ENCODE measurements at regions not wholly inside any gene's neighbourhood (a gene's known extent, or its start where the extent isn't known, plus 50 kb on each side); places are given as distances from the start of the nearest gene placed in this dataset.

GRCh38 chr2:217693363-217693762 is 309.4 kb downstream of the TNS1 start:
- TF ChIP-seq, protein P1, sequence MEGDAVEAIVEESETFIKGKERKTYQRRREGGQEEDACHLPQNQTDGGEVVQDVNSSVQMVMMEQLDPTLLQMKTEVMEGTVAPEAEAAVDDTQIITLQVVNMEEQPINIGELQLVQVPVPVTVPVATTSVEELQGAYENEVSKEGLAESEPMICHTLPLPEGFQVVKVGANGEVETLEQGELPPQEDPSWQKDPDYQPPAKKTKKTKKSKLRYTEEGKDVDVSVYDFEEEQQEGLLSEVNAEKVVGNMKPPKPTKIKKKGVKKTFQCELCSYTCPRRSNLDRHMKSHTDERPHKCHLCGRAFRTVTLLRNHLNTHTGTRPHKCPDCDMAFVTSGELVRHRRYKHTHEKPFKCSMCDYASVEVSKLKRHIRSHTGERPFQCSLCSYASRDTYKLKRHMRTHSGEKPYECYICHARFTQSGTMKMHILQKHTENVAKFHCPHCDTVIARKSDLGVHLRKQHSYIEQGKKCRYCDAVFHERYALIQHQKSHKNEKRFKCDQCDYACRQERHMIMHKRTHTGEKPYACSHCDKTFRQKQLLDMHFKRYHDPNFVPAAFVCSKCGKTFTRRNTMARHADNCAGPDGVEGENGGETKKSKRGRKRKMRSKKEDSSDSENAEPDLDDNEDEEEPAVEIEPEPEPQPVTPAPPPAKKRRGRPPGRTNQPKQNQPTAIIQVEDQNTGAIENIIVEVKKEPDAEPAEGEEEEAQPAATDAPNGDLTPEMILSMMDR (IDR thresholded peaks at IDR 0.05) = no peak
- TF ChIP-seq POLR2A (IDR thresholded peaks at IDR 0.05) = no peak
- Histone ChIP-seq H3K9me3 (no peaks in the 10 kb centered on the region), H3K27ac (no peak overlapping the region), H3K36me3 (replicated peaks in 1 of 2; ENCODE audit: insufficient read depth in 1 of 2, low read depth in 2 of 2) (no peaks in the 10 kb centered on the region), H3K27me3 (no peaks in the 10 kb centered on the region), H3K4me3 (no peak overlapping the region), H3K4me1 (no peaks in the 10 kb centered on the region)
- DNase-seq (no peak), ATAC-seq (no peak)
- intact Hi-C loops (cut with DNase I) = no loop called here
- WGBS, 2 donors = 90 to 100% methylated on average over 1 of the region's 1 CpG

GRCh38 chr2:217691920-217692666 is 310.7 kb downstream of the TNS1 start:
- no peaks in the 10 kb centered on the region for H3K4me1 ChIP-seq
- no peak overlapping the region for H3K4me3 ChIP-seq
- H3K9me3 ChIP-seq = no peaks in the 10 kb centered on the region
- H3K36me3 ChIP-seq (replicated peaks in 1 of 2; ENCODE audit: insufficient read depth in 1 of 2, low read depth in 2 of 2) = no peaks in the 10 kb centered on the region
- no peak overlapping the region for H3K27ac ChIP-seq
- intact Hi-C loops (cut with DNase I) = no loop called here
- no peaks in the 10 kb centered on the region for H3K27me3 ChIP-seq
- WGBS, 2 donors = 77 to 78% methylated on average over 7 of the region's 7 CpGs
- DNase-seq (peak in 1 of 4 donors; percentile 13), ATAC-seq (no peak)
- TF ChIP-seq, protein P1 (IDR thresholded peaks at IDR 0.05) = no peak

DNA sequence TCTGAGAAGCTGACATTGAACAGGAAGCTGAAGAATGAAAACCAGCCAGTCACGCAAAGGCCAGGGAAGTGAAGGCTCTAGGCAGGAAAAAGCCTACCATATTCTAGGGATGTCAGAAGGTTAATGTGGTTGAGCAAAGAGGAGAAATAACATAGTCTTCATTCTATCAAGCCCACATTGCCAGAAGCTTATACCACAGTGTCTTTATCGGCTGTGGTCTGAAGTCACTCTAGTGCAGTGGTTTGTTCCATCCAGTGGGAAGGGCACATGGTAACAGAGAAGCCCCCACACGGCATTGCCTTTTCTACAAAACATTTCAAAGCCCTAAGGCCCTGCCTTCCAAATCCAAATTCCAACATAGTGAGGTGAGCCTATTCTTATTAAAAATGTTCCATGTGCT is 311.3 kb downstream of the TNS1 start:
- Histone ChIP-seq H3K36me3 (replicated peaks in 1 of 2; ENCODE audit: insufficient read depth in 1 of 2, low read depth in 2 of 2) (no peaks in the 10 kb centered on the region), H3K4me3 (no peak overlapping the region), H3K9me3 (no peaks in the 10 kb centered on the region), H3K27me3 (no peaks in the 10 kb centered on the region), H3K27ac (no peak overlapping the region), H3K4me1 (no peaks in the 10 kb centered on the region)
- WGBS, 2 donors = 83 to 92% methylated on average over 3 of the region's 3 CpGs
- intact Hi-C loops (cut with DNase I) = no loop called here
- ATAC-seq (no peak), DNase-seq (no peak)
- no peak for TF ChIP-seq POLR2A (IDR thresholded peaks at IDR 0.05)
- TF ChIP-seq, protein P1 (IDR thresholded peaks at IDR 0.05) = no peak

GRCh38 chr2:217689053-217689452 is 313.7 kb downstream of the TNS1 start:
- no peak overlapping the region for H3K27ac ChIP-seq
- H3K9me3 ChIP-seq = no peaks in the 10 kb centered on the region
- H3K4me1 ChIP-seq = no peaks in the 10 kb centered on the region
- H3K27me3 ChIP-seq = no peaks in the 10 kb centered on the region
- H3K4me3 ChIP-seq = no peak overlapping the region
- ATAC-seq (no peak), DNase-seq (no peak)
- WGBS, 2 donors = 88 to 100% methylated on average over 1 of the region's 1 CpG
- TF ChIP-seq, protein P1 (IDR thresholded peaks at IDR 0.05) = no peak
- TF ChIP-seq POLR2A (IDR thresholded peaks at IDR 0.05) = no peak
- intact Hi-C loops (cut with DNase I) = no loop called here
- no peaks in the 10 kb centered on the region for H3K36me3 ChIP-seq (replicated peaks in 1 of 2; ENCODE audit: insufficient read depth in 1 of 2, low read depth in 2 of 2)

GRCh38 chr2:217688494-217688893 is 314.3 kb downstream of the TNS1 start:
- Histone ChIP-seq H3K4me1 (no peaks in the 10 kb centered on the region), H3K27ac (no peak overlapping the region), H3K4me3 (no peak overlapping the region), H3K9me3 (no peaks in the 10 kb centered on the region), H3K27me3 (no peaks in the 10 kb centered on the region), H3K36me3 (replicated peaks in 1 of 2; ENCODE audit: insufficient read depth in 1 of 2, low read depth in 2 of 2) (no peaks in the 10 kb centered on the region)
- intact Hi-C loops (cut with DNase I) = no loop called here
- no peak for TF ChIP-seq POLR2A (IDR thresholded peaks at IDR 0.05)
- TF ChIP-seq, protein P1 (IDR thresholded peaks at IDR 0.05) = no peak
- ATAC-seq = no peak
- no peak for DNase-seq
- 84 to 85% methylated on average over 3 of the region's 3 CpGs for WGBS, 2 donors

Data from body of pancreas (tissue), 4 donors.